Upper lobe of left lung (tissue), 6 donors: ENCODE measurements at regions not wholly inside any gene's neighbourhood (a gene's known extent, or its start where the extent isn't known, plus 50 kb on each side); places are given as distances from the start of the nearest gene placed in this dataset.

Experiments used
- ATAC-seq, 2 donors: fragments of 200-7000 bp; cut with Tn5 transposase; one replicate each; pipeline ENCODE4 v1.9.1; 2022; ENCODE audit warnings: mild to moderate bottlenecking in 2 of 2, moderate library complexity in 2 of 2; ENCODE audit not compliant: low FRiP score in 2 of 2
- DNase-seq, 2 donors: peaks; one replicate each; pipeline ENCODE4 v3.0.0-alpha.2; 2019 to 2020
- H3K27ac ChIP-seq, 4 donors: fragments of 200-600 bp; sonication (generic); one replicate each; pipeline ENCODE4 v1.5.1; 2016 to 2019
- H3K27me3 ChIP-seq, 4 donors: fragments of 200-600 bp; sonication (generic); one replicate each; pipeline ENCODE4 v1.5.1; 2017 to 2019
- H3K36me3 ChIP-seq, 4 donors: fragments of 200-600 bp; sonication (generic); one replicate each; pipeline ENCODE4 v1.5.1; 2016 to 2019
- H3K4me1 ChIP-seq, 4 donors: fragments of 200-600 bp; sonication (generic); one replicate each; pipeline ENCODE4 v1.5.1; 2018 to 2019
- H3K4me3 ChIP-seq, 4 donors: fragments of 200-600 bp; sonication (generic); one replicate each; pipeline ENCODE4 v1.5.1; 2017 to 2019; ENCODE audit warnings: mild to moderate bottlenecking in 2 of 4, moderate library complexity in 1 of 4
- H3K9me3 ChIP-seq, 4 donors: fragments of 200-600 bp; sonication (generic); one replicate each; pipeline ENCODE4 v1.5.1; 2018 to 2019
- CTCF ChIP-seq, 6 experiments: fragments of 450-650 bp in 4 of 6; fragments of 200-600 bp in 2 of 6; sonication (generic) in 2 of 6; IDR thresholded peaks; one replicate each; pipeline ENCODE4 v1.5.1; 2016 to 2019; ENCODE audit warnings: antibody characterized with exemption in 6 of 6
- EP300 ChIP-seq, 4 donors: sonication (generic); formaldehyde crosslinking; IDR thresholded peaks; one replicate each; pipeline ENCODE4 v1.5.1; 2017; ENCODE audit warnings: antibody characterized with exemption in 4 of 4, control low read depth in 2 of 4
- POLR2A ChIP-seq, 4 donors: fragments of 450-650 bp; IDR thresholded peaks; one replicate each; pipeline ENCODE4 v1.5.1; 2016 to 2017; ENCODE audit warnings: antibody characterized with exemption in 4 of 4, mild to moderate bottlenecking in 2 of 4
- POLR2AphosphoS5 ChIP-seq, 2 donors: sonication (generic); formaldehyde crosslinking; IDR thresholded peaks; one replicate each; pipeline ENCODE4 v1.5.1; 2017; ENCODE audit warnings: antibody characterized with exemption in 2 of 2
- WGBS, 2 donors: methylation state at CpG; one replicate each; pipeline ENCODE4 v1.1.5; 2017 to 2018; 5-methylcytosine and 5-hydroxymethylcytosine counted together
- donor health status: DM: no; HTN: no; CAD: no; lungs with moderate emphysema.
- donor health status: DM: no; HTN: yes; CAD: no; lungs with severe emphysema.

- Histone ChIP-seq H3K9me3 (peaks cover 0 to 17% (median 12%) of the 10 kb centered on the region in 4 donors), H3K36me3 (no peaks in the 10 kb centered on the region), H3K4me1 (no peaks in the 10 kb centered on the region), H3K27ac (no peak overlapping the region), H3K27me3 (no peaks in the 10 kb centered on the region), H3K4me3 (no peak overlapping the region)
- 93 to 100% methylated on average over 1 of the region's 1 CpG for WGBS, 2 donors
- TF ChIP-seq POLR2A (IDR thresholded peaks at IDR 0.05) (no peak), EP300 (IDR thresholded peaks at IDR 0.05) (no peak), CTCF (IDR thresholded peaks at IDR 0.05) (no peak), POLR2AphosphoS5 (IDR thresholded peaks at IDR 0.05) (no peak)
- ATAC-seq (no peak), DNase-seq (no peak)
These were observed 113.0 kb downstream of the CTTN start for GRCh38 chr11:70511345-70511744.

GRCh38 chr11:70512716-70513115, 114.4 kb downstream of the CTTN start:
- TF ChIP-seq EP300 (IDR thresholded peaks at IDR 0.05) (no peak), POLR2AphosphoS5 (IDR thresholded peaks at IDR 0.05) (no peak), POLR2A (IDR thresholded peaks at IDR 0.05) (no peak), CTCF (IDR thresholded peaks at IDR 0.05) (no peak)
- Histone ChIP-seq H3K9me3 (peaks cover 0 to 17% (median 12%) of the 10 kb centered on the region in 4 donors), H3K27me3 (no peaks in the 10 kb centered on the region), H3K4me1 (no peaks in the 10 kb centered on the region), H3K4me3 (no peak overlapping the region), H3K27ac (no peak overlapping the region), H3K36me3 (no peaks in the 10 kb centered on the region)
- ATAC-seq (no peak), DNase-seq (no peak)

GRCh38 chr11:70517203-70517602, 118.9 kb downstream of the CTTN start:
- Histone ChIP-seq H3K9me3 (peaks cover 0 to 14% (median 11%) of the 10 kb centered on the region in 4 donors), H3K4me1 (no peaks in the 10 kb centered on the region), H3K27ac (no peak overlapping the region), H3K4me3 (no peak overlapping the region), H3K36me3 (no peaks in the 10 kb centered on the region), H3K27me3 (no peaks in the 10 kb centered on the region)
- WGBS, 2 donors: 73 to 86% methylated on average over 7 of the region's 7 CpGs
- TF ChIP-seq EP300 (IDR thresholded peaks at IDR 0.05): no peak
- no peak for TF ChIP-seq POLR2A (IDR thresholded peaks at IDR 0.05)
- TF ChIP-seq POLR2AphosphoS5 (IDR thresholded peaks at IDR 0.05): no peak
- TF ChIP-seq CTCF (IDR thresholded peaks at IDR 0.05): no peak
- DNase-seq (no peak), ATAC-seq (no peak)

GRCh38 chr11:70517988-70518907, 119.9 kb downstream of the CTTN start:
- TF ChIP-seq POLR2A (IDR thresholded peaks at IDR 0.05): no peak
- no peak for TF ChIP-seq POLR2AphosphoS5 (IDR thresholded peaks at IDR 0.05)
- WGBS, 2 donors: 88 to 89% methylated on average over 22 of the region's 22 CpGs

GRCh38 chr11:70519117-70519516, 120.8 kb downstream of the CTTN start:
- no peaks in the 10 kb centered on the region for H3K36me3 ChIP-seq
- H3K4me3 ChIP-seq: no peak overlapping the region
- no peak overlapping the region for H3K27ac ChIP-seq
- no peak for DNase-seq
- ATAC-seq: no peak
- no peak for TF ChIP-seq EP300 (IDR thresholded peaks at IDR 0.05)
- TF ChIP-seq CTCF (IDR thresholded peaks at IDR 0.05): no peak
- TF ChIP-seq POLR2A (IDR thresholded peaks at IDR 0.05): no peak
- TF ChIP-seq POLR2AphosphoS5 (IDR thresholded peaks at IDR 0.05): no peak
- H3K9me3 ChIP-seq: no peaks in the 10 kb centered on the region
- H3K27me3 ChIP-seq: no peaks in the 10 kb centered on the region
- H3K4me1 ChIP-seq: peaks cover 0 to 6% (median 0%) of the 10 kb centered on the region in 4 donors
- 78 to 83% methylated on average over 8 of the region's 8 CpGs for WGBS, 2 donors

More at GRCh38 chr11:70517988-70518907, 119.9 kb downstream of the CTTN start:
- ATAC-seq (no peak), DNase-seq (no peak)
- Histone ChIP-seq H3K4me3 (no peak overlapping the region), H3K27me3 (no peaks in the 10 kb centered on the region), H3K27ac (no peak overlapping the region), H3K36me3 (no peaks in the 10 kb centered on the region), H3K4me1 (peaks cover 0 to 6% (median 0%) of the 10 kb centered on the region in 4 donors), H3K9me3 (peaks cover 0 to 4% (median 2%) of the 10 kb centered on the region in 4 donors)
